Neural cell (in vitro differentiated cells): ENCODE measurements at regions not wholly inside any gene's neighbourhood (a gene's known extent, or its start where the extent isn't known, plus 50 kb on each side); places are given as distances from the start of the nearest gene placed in this dataset.

ENCODE experiments used
- POLR2AphosphoS5 ChIP-seq: IDR thresholded peaks from 2 replicates; pipeline ENCODE4 v1.6.1; 2012
- TAF1 ChIP-seq: IDR thresholded peaks from 2 replicates; pipeline ENCODE4 v1.6.1; 2012; ENCODE audit warnings: low read depth
- TF ChIP-seq, protein P1 (sequence below): fragments of 450-650 bp; IDR thresholded peaks from 2 replicates; pipeline ENCODE4 v1.5.1; 2014; ENCODE audit warnings: antibody characterized with exemption, mild to moderate bottlenecking, moderate library complexity; ENCODE audit not compliant: poor library complexity, severe bottlenecking

DNA sequence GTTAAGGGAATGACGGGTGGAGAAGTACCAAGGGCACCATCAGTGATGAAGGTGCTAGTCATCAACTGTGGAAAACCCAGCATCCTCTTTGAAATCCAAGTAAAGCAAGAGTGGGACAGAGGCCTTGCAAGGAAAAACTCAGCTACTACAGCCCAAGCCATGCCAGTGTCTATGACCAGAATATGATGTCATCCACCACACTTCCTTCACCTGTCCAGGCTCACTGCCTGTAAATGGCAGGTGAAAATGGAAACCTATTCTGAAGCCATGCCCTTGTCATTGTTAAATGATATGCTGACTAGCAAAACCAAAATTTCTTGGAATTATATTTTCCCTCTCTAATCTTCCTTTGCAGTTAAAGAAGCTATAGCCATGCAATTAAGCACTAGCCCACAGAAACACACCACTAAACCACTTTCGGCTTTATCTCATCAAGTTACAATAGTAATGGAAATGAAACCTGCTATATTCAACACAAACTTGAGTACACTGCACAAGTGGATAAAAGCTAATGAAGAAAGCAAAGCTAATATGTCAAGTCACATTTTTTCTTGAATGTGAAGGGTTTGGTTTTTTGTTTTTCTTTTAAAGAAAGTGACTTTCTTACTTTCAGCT, 96.3 kb upstream of the RALGPS2 start:
- TF ChIP-seq POLR2AphosphoS5, result no peak
- TF ChIP-seq, protein P1, sequence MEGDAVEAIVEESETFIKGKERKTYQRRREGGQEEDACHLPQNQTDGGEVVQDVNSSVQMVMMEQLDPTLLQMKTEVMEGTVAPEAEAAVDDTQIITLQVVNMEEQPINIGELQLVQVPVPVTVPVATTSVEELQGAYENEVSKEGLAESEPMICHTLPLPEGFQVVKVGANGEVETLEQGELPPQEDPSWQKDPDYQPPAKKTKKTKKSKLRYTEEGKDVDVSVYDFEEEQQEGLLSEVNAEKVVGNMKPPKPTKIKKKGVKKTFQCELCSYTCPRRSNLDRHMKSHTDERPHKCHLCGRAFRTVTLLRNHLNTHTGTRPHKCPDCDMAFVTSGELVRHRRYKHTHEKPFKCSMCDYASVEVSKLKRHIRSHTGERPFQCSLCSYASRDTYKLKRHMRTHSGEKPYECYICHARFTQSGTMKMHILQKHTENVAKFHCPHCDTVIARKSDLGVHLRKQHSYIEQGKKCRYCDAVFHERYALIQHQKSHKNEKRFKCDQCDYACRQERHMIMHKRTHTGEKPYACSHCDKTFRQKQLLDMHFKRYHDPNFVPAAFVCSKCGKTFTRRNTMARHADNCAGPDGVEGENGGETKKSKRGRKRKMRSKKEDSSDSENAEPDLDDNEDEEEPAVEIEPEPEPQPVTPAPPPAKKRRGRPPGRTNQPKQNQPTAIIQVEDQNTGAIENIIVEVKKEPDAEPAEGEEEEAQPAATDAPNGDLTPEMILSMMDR, result no peak
- no peak for TF ChIP-seq TAF1
